GM12878 (cell line): ENCODE measurements at regions not wholly inside any gene's neighbourhood (a gene's known extent, or its start where the extent isn't known, plus 50 kb on each side); places are given as distances from the start of the nearest gene placed in this dataset.

ENCODE experiments used
- ATAC-seq: fragments of 200-7000 bp; cut with Tn5 transposase; 3 replicates; pipeline ENCODE4 v1.9.1; 2020; ENCODE audit warnings: mild to moderate bottlenecking, moderate library complexity
- BruUV-seq: library from RNA; stranded (reverse); fragments of 400-500 nt; replicated peaks from 2 replicates; lab custom pipeline; 2021; lab: Mats Ljungman, UMichigan
- CTCF ChIA-PET: fragments of 300-600 bp; sonication (Branson Sonifier 250); formaldehyde crosslinking; extraction: SDS; loops from one replicate; lab custom pipeline; 2021; ENCODE audit warnings: inconsistent platforms; lab: Yijun Ruan, JAX
- POLR2A ChIA-PET: fragments of 350-600 bp; formaldehyde crosslinking; extraction: SDS; loops from one replicate; lab custom pipeline; 2021; ENCODE audit warnings: inconsistent platforms; lab: Charles Lee
- RAD21 ChIA-PET: fragments of 300-600 bp; sonication (Branson Sonifier 250); formaldehyde crosslinking; loops from one replicate; lab custom pipeline; 2023; ENCODE audit warnings: antibody characterized with exemption; ENCODE audit not compliant: unreplicated experiment; lab: Charles Lee
- SMC1A ChIA-PET: fragments of 300-600 bp; sonication (Branson Sonifier 250); formaldehyde crosslinking; loops from one replicate; lab custom pipeline; 2023; ENCODE audit not compliant: unreplicated experiment, uncharacterized antibody; lab: Charles Lee
- DNase-seq: peaks from one replicate; pipeline ENCODE4 v3.0.0-alpha.2; 2011; ENCODE audit warnings: low read depth, low spot score
- FAIRE-seq: peaks from 3 replicates; lab custom pipeline; 2011; peaks lifted over from hg19 to GRCh38; lab: Jason Lieb, UNC
- H2AFZ ChIP-seq: 2 replicates; pipeline ENCODE4 v1.6.0; 2011; ENCODE audit warnings: low read depth, low read length, control low read depth; ENCODE audit not compliant: control insufficient read depth
- H3K27ac ChIP-seq: 2 replicates; pipeline ENCODE4 v1.5.1; 2011; ENCODE audit warnings: control low read depth; ENCODE audit not compliant: control insufficient read depth, insufficient read depth
- H3K27me3 ChIP-seq, 2 experiments: replicated peaks in 1 of 2; 2 replicates each; pipeline versions ENCODE4 v1.6.0 to v1.6.1; 2011; ENCODE audit warnings: low read length in 1 of 2; ENCODE audit not compliant: control insufficient read depth in 2 of 2, insufficient read depth in 2 of 2
- H3K36me3 ChIP-seq, 2 experiments: 2 replicates each; pipeline ENCODE4 v1.5.1; 2011; ENCODE audit warnings: low read length in 1 of 2; ENCODE audit not compliant: control insufficient read depth in 2 of 2, insufficient read depth in 2 of 2
- H3K4me1 ChIP-seq: 2 replicates; pipeline ENCODE4 v1.6.1; 2011; ENCODE audit warnings: mild to moderate bottlenecking, low read length, moderate library complexity, mixed read lengths; ENCODE audit not compliant: control insufficient read depth, insufficient read depth
- H3K4me2 ChIP-seq: 2 replicates; pipeline ENCODE4 v1.6.0; 2011; ENCODE audit warnings: control low read depth; ENCODE audit not compliant: control insufficient read depth, insufficient read depth
- H3K4me3 ChIP-seq: fragments of 200-600 bp; sonication (generic); 2 replicates; pipeline ENCODE4 v1.5.1; 2016
- H3K79me2 ChIP-seq: 2 replicates; pipeline ENCODE4 v1.6.0; 2011; ENCODE audit warnings: low read length; ENCODE audit not compliant: control insufficient read depth, insufficient read depth
- H3K9ac ChIP-seq: 2 replicates; pipeline ENCODE4 v1.8.0; 2011; ENCODE audit warnings: low read length, control low read depth, mixed read lengths; ENCODE audit not compliant: control insufficient read depth, insufficient read depth
- H3K9me3 ChIP-seq: replicated peaks from 3 replicates; pipeline ENCODE4 v1.5.1; 2011; ENCODE audit warnings: mild to moderate bottlenecking, low read length; ENCODE audit not compliant: control insufficient read depth, insufficient read depth
- H4K20me1 ChIP-seq: 2 replicates; pipeline ENCODE4 v1.6.0; 2011; ENCODE audit not compliant: control insufficient read depth, insufficient read depth
- BRCA1 ChIP-seq: IDR thresholded peaks from 2 replicates; pipeline ENCODE4 v1.6.1; 2011; ENCODE audit warnings: low read depth, low read length, improper control_type of control experiment
- CHD2 ChIP-seq: IDR thresholded peaks from 2 replicates; pipeline ENCODE4 v1.6.1; 2011; ENCODE audit warnings: low read depth, low read length, improper control_type of control experiment, borderline replicate concordance
- CREB1 ChIP-seq: IDR thresholded peaks from 2 replicates; pipeline ENCODE4 v1.6.1; 2012; ENCODE audit warnings: low read depth, mild to moderate bottlenecking, inconsistent platforms
- CREM ChIP-seq: IDR thresholded peaks from 2 replicates; pipeline ENCODE4 v1.6.1; 2014; ENCODE audit warnings: antibody characterized with exemption, low read depth
- CTCF ChIP-seq, 3 experiments: IDR thresholded peaks in 2 of 3; conservative IDR thresholded peaks in 1 of 3; 2 replicates each; pipeline ENCODE4 v1.5.1; 2011; ENCODE audit warnings: low read depth in 3 of 3, low read length in 3 of 3, mild to moderate bottlenecking in 3 of 3, control low read depth in 2 of 3, moderate library complexity in 2 of 3, inconsistent platforms in 1 of 3, mixed read lengths in 1 of 3; ENCODE audit not compliant: control insufficient read depth in 2 of 3, insufficient read depth in 1 of 3; ENCODE audit errors: extremely low read depth in 1 of 3
- DPF2 ChIP-seq: fragments of 450-650 bp; IDR thresholded peaks from 2 replicates; pipeline ENCODE4 v1.6.1; 2017; ENCODE audit warnings: mild to moderate bottlenecking
- EED ChIP-seq: sonication (generic); IDR thresholded peaks from 2 replicates; pipeline ENCODE4 v1.6.1; 2016; ENCODE audit warnings: antibody characterized with exemption, low read depth
- ESRRA ChIP-seq: IDR thresholded peaks from 2 replicates; pipeline ENCODE4 v1.6.1; 2012; ENCODE audit warnings: mild to moderate bottlenecking, low read length, improper control_type of control experiment
- LARP7 ChIP-seq: fragments of 450-650 bp; IDR thresholded peaks from 2 replicates; pipeline ENCODE4 v1.6.1; 2017; ENCODE audit warnings: mild to moderate bottlenecking
- MEF2A ChIP-seq: IDR thresholded peaks from 2 replicates; pipeline ENCODE4 v1.6.1; 2011; ENCODE audit warnings: low read depth, mild to moderate bottlenecking, low read length, moderate library complexity; ENCODE audit not compliant: insufficient read depth
- PKNOX1 ChIP-seq: fragments of 450-650 bp; IDR thresholded peaks from 2 replicates; pipeline ENCODE4 v1.6.1; 2016; ENCODE audit warnings: mild to moderate bottlenecking
- POLR2A ChIP-seq: IDR thresholded peaks from 2 replicates; pipeline ENCODE4 v1.6.1; 2011; ENCODE audit warnings: low read depth, mild to moderate bottlenecking, low read length
- RCOR1 ChIP-seq: conservative IDR thresholded peaks from 2 replicates; pipeline ENCODE4 v1.6.1; 2012; ENCODE audit warnings: low read depth, low read length, improper control_type of control experiment
- SKIL ChIP-seq: fragments of 450-650 bp; IDR thresholded peaks from 2 replicates; pipeline ENCODE4 v1.6.1; 2017; ENCODE audit warnings: mild to moderate bottlenecking, low read depth, inconsistent platforms; ENCODE audit not compliant: poor library complexity, severe bottlenecking
- SMAD1 ChIP-seq: fragments of 450-650 bp; IDR thresholded peaks from 2 replicates; pipeline ENCODE4 v1.6.1; 2018; ENCODE audit warnings: mild to moderate bottlenecking, low read depth; ENCODE audit not compliant: partially characterized antibody
- SMARCA5 ChIP-seq: fragments of 450-650 bp; IDR thresholded peaks from 2 replicates; pipeline ENCODE4 v1.6.1; 2017; ENCODE audit warnings: mild to moderate bottlenecking
- TCF7 ChIP-seq: IDR thresholded peaks from 2 replicates; pipeline ENCODE4 v1.6.1; 2014; ENCODE audit warnings: antibody characterized with exemption, borderline replicate concordance
- ZNF592 ChIP-seq: fragments of 450-650 bp; IDR thresholded peaks from 2 replicates; pipeline ENCODE4 v1.6.1; 2017; ENCODE audit warnings: mild to moderate bottlenecking, moderate library complexity
- ZNF622 ChIP-seq: fragments of 450-650 bp; IDR thresholded peaks from 2 replicates; pipeline ENCODE4 v1.6.1; 2017; ENCODE audit warnings: mild to moderate bottlenecking, inconsistent platforms
- WGBS: methylation state at CpG from one replicate; pipeline ENCODE4 v1.1.6; 2016; ENCODE audit warnings: low lambda C conversion rate; ENCODE audit not compliant: insufficient replicate concordance, insufficient coverage; ENCODE audit errors: missing lambda C conversion rate; 5-methylcytosine and 5-hydroxymethylcytosine counted together
- in situ Hi-C: fragments of 300-500 bp; cut with MboI; formaldehyde crosslinking; loops from 9 replicates; pipeline ENCODE4 v1.14.3; 2018; ENCODE audit warnings: mixed read lengths
- intact Hi-C: fragments of 100-400 bp; cut with micrococcal nuclease; formaldehyde crosslinking; loops from one replicate; pipeline ENCODE4 v1.14.2; 2022; ENCODE audit not compliant: unreplicated experiment

- FAIRE-seq = no peak
- H3K9me3 ChIP-seq = no peaks in the 10 kb centered on the region
- ChIA-PET POLR2A (no interaction called here), RAD21 (no interaction called here), CTCF (no interaction called here), SMC1A (no interaction called here)
- H2AFZ ChIP-seq = no peak overlapping the region
- in situ Hi-C loops (no loop called here), intact Hi-C loops (no loop called here)
- no peaks in the 10 kb centered on the region for H3K27me3 ChIP-seq
- no peaks in the 10 kb centered on the region for H3K36me3 ChIP-seq
- no peak for DNase-seq
- WGBS = 70% methylated on average over 11 of the region's 11 CpGs
- TF ChIP-seq SKIL = no peak
- no peak for TF ChIP-seq LARP7
- no peak for TF ChIP-seq DPF2
- TF ChIP-seq ZNF622 = no peak
- no peak for TF ChIP-seq TCF7
- TF ChIP-seq RCOR1 = no peak
- TF ChIP-seq PKNOX1 = no peak
- TF ChIP-seq ZNF592 = no peak
- no peak for TF ChIP-seq CREM
- TF ChIP-seq MEF2A = no peak
- TF ChIP-seq POLR2A = no peak
- TF ChIP-seq CHD2 = no peak
- no peak for TF ChIP-seq ESRRA
- TF ChIP-seq CREB1 = no peak
- TF ChIP-seq SMAD1 = no peak
- TF ChIP-seq SMARCA5 = no peak
- TF ChIP-seq CTCF (IDR thresholded peaks at IDR 0.05 in 2 of 3, conservative IDR thresholded peaks at IDR 0.05 in 1 of 3; ENCODE audit: control insufficient read depth in 2 of 3, extremely low read depth in 1 of 3, insufficient read depth in 1 of 3, low read depth in 3 of 3, low read length in 3 of 3) = no peak
- no peak for TF ChIP-seq BRCA1
- TF ChIP-seq EED = no peak
- no TSS peak for BruUV-seq
- H4K20me1 ChIP-seq = no peaks in the 10 kb centered on the region
- H3K4me2 ChIP-seq = no peak overlapping the region
- H3K4me3 ChIP-seq = no peak overlapping the region
- ATAC-seq = no peak
- H3K4me1 ChIP-seq = no peaks in the 10 kb centered on the region
- H3K79me2 ChIP-seq = no peaks in the 10 kb centered on the region
- no peak overlapping the region for H3K9ac ChIP-seq
- H3K27ac ChIP-seq = no peak overlapping the region
Measured at GRCh38 chr9:120214332-120214731, 365.6 kb downstream of the CDK5RAP2 start.
